COLO829 (cell line): ENCODE measurements at regions not wholly inside any gene's neighbourhood (a gene's known extent, or its start where the extent isn't known, plus 50 kb on each side); places are given as distances from the start of the nearest gene placed in this dataset.

Source experiments
- DNase-seq: peaks from one replicate; pipeline ENCODE4 v3.0.0; 2012; ENCODE audit warnings: low spot score

- DNase-seq: no peak
Observed at GRCh38 chr2:236747426-236747825, 177.8 kb downstream of the ACKR3 start.

GRCh38 chr2:236747925-236748324 is 178.3 kb downstream of the ACKR3 start:
- DNase-seq: no peak

DNA sequence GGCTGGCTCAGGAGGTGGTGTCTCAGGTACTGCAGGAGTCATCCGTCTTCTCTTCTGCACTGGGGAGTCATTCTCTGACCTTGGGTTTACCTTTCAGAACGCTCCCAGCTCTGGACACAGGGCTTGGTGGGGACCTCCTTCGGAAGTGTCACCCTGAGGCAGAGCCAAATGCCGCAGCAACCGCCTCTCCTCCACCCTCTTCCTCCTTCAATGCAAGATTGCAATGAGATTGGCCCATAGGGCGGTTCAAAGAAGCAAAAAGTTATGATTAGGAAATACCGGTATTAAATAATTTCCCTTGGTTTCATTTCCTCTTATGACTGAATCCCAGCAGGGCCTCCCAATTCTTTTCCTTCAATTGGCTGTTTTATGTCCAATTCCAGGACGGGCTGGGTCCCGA is 178.8 kb downstream of the ACKR3 start:
- DNase-seq: no peak

GRCh38 chr2:236748801-236749200 is 179.2 kb downstream of the ACKR3 start:
- DNase-seq: no peak

DNA sequence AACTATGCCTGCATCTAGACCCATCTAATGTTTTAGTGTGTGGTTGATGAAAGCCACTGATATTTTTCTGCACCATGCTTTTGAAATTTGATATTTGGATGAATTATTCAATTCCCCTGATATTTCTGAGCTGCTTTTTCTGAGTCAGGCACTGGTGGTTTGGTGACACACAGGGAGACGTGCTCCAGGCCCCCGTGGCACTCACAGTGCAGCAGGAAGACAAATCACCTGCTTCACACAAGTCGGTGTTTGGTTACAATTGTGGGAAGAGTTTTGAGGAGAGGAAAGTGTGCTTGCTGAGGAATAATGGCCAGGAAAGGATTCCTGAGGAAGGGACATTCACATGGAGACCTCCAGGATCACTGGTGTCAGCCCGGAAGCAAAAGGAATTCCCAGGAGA is 179.7 kb downstream of the ACKR3 start:
- no peak for DNase-seq

- no peak for DNase-seq
Observed at GRCh38 chr2:236752096-236752495, 182.5 kb downstream of the ACKR3 start.

DNA sequence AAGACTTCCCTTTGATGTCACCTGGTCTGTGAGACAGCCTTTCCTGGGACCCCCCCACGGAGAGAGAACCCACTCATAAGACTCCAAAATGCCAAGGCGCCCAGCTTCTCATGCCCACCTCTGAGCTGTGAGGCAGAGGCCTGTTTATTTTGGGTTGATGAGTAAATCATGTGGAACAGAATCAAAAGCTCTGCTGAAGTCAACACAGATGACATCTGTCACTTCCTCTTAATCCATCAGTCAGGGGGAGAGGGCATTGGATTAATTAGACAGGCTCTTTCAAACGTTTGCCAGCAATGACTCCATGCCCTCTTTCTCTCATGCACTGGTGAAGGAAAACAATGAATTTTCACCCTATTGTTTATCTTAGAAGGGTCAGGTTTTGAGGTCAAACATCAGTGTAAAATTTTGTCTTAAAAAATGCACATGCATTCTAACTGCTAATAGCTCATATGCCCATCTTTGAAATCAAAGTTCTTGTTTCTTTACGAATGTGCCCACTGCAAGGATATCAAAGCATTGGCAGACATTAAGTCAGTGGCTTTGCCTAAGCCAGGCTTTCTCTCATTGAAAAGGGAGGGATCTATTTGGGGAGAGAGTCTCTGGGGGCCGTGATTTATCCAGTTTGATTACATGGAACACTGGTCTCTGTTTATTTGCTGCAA is 184.1 kb downstream of the ACKR3 start:
- no peak for DNase-seq

DNA sequence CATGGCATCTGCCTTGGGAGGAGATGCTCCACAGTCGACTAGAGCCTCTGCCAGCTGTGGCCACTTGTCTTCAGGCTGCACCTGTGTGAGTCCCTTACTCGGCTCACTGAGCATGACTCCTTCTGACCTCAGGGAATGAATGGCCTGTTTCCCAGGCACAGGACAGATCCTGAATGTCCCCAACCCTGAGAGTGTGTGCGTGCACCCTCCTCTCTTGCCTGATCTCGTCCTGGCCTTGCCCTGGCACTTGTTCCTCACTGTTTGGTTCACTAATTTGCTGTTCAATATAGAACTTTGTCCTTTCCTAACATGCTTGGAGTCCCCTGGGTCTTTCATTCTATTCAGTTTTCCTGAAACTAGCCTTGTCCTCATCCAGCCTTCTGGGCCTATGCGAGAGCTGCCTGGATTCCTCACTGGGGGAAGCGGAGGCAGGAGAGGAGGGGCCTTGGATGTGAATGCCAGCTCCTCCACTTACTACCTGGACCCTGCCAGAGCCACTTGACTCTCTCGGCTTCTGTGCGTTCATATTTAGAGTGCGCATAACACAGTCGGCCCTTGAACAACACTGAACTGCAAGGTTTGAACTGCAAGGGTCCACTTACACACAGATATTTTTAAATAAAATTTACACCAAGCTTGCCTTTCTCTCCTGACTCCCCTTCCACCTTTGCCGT is 184.8 kb downstream of the ACKR3 start:
- DNase-seq: no peak

- DNase-seq: no peak
Observed at GRCh38 chr2:236755278-236755840, 185.7 kb downstream of the ACKR3 start.

DNA sequence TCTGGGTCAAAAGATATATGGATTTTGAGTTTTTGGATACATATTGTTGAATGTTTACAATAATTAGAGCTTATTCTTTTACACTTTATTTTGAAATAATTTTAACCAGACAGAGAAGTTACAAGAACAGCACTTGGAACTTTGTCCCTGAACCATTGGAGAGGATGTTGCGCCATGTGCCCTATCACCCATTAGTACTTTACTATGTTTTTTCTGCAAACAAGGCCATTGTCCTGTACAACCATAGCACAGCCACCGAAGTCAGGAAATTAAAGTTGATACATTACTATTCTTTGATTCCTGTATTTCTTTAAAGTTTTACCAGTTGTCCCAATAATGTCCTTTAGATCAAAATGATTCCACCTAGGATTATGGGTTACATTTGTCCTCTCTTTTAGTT is 188.8 kb downstream of the ACKR3 start:
- no peak for DNase-seq

DNA sequence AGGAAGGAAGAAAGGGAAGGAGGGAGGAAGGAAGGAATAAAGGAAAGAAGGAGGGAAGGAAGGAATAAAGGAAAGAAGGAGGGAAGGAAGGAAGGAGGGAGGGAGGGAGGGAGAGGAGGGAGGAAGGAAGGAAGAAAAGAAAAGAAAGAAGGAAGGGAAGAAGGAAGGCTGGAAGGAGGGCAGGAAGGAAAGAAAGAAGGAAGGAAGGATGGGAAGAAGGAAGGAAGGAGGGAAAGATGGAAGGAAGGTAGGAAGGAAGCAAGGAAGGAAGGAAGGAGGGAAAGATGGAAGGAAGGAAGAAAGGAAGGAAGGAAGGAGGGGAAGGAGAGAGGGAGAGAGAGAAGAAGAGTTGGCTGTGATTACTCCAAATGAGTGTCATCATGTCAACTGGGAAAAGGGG is 190.6 kb downstream of the ACKR3 start:
- no peak for DNase-seq

GRCh38 chr2:236761358-236761757 is 191.7 kb downstream of the ACKR3 start:
- DNase-seq: no peak

DNA sequence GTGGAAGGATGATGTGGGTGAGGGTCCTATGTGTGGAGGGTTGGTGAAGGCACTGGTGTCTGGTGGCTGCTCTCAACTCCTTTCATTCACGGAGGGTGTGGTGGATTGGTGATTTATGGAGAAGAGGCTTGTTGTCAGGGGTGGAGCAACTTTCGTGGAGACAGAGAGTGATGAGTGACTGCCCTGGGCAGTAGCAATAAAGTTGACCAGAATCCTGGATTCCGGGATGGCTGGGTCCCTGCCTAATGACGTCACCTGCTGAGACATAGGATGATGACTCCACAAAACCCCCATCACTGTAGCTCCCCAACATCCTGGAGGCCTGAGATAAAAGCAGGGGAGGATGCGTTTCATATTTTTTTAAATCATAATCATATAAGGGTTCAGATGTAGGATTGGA is 193.0 kb downstream of the ACKR3 start:
- DNase-seq: no peak

DNA sequence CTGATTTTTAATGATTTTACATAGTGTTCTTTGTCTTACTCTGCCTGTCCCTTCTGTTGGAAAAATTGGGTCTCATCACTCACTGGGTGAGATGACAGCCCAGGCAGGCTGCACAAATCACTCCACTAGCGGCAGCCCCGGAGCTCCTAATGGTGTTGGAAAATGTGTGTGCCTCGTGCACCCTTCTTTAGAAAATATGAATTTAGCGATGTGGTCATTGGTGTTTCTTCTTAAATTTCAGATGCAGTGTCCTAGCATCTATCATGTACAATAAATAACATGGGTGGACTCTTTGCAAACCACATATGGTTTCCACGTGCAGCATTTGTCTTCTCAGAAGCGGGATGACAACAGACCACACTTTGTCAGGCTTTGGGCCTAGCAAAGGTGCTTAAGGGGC is 194.2 kb downstream of the ACKR3 start:
- no peak for DNase-seq

DNA sequence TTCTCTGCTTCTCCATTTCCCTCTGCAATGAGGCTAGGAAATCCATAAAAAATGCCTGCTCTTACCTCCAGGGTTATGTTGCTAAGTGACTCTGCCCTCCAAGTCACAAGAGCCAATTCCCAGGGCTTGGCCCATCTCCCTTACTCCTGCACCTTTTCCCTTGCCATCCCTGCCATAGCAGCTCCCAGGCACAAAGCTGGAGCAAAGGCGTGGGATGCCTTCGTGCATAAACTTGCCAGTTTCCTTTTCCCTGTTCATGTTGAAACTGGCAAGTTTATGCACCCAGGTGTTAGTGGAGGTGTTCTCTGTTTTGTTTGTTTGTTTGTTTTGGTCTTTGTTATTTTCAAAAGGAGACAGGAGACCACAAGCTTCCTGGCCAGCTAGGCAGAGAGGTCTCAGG is 195.1 kb downstream of the ACKR3 start:
- no peak for DNase-seq

DNA sequence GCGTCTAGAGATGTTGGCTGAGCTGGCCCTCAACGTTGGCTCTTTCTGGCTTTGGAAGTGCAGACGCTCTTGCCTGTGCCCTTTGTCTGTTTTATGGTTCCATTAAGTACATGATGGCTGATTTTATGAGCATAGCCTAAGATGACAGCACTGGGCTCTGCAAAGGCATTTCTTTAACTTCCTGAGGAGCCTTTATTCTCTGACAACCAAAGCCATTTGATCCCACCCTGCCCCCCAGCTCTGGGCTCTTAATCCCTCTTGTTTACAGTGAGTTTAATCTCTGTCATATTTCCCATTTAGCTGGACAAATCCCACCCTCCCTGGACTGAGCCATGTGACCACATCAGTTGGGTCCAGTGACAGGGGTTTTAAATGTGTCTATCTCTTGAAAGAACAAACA is 195.9 kb downstream of the ACKR3 start:
- DNase-seq: no peak

DNA sequence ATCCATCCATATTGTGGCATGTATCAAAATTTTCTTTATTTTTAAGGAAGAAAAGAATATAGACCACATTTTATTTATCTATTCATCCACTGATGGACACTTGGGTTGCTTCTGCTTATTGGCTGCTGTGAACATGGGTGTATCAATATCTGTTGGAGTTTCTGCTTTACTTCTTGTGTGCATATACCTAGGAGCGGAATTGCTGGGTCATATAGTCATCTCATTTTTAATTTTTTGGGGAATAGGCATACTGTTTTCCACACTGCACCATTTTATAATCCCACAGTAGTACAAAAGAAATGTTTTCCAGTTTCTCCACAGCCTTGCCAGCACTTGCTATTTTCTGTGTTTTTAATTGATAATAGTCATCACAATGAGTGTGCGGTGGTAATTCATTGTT is 197.2 kb downstream of the ACKR3 start:
- no peak for DNase-seq

- no peak for DNase-seq
Observed at GRCh38 chr2:236767941-236768340, 198.3 kb downstream of the ACKR3 start.

GRCh38 chr2:236768393-236769140 is 198.9 kb downstream of the ACKR3 start:
- DNase-seq: no peak

GRCh38 chr2:236769981-236770671 is 200.5 kb downstream of the ACKR3 start:
- no peak for DNase-seq

GRCh38 chr2:236772220-236772837 is 202.7 kb downstream of the ACKR3 start:
- no peak for DNase-seq

- no peak for DNase-seq
Observed at GRCh38 chr2:236773206-236773605, 203.6 kb downstream of the ACKR3 start.
